ENCODE measurements at regions not wholly inside any gene's neighbourhood (a gene's known extent, or its start where the extent isn't known, plus 50 kb on each side); places are given as distances from the start of the nearest gene placed in this dataset.
A peak's percentile ranks its signal among the peaks of the same experiment; 100 is the strongest.

DNA sequence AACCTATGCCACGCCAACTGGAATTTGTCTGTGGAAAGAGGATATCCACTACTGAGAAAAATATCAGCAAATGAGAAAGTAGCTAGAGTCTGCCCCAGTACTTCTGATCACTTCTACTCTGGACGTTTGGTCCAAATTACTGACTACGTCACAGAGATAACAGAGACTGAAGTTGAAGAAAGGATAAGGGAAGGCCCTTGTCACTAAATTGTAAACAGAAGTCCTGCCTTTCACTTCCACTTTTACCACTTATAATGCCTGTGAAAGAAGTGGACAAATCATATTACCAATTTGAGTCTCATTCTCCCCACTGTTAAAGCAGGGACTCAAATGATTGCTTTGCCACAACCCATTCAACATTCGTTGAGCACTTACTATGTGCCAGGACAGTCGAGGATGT lies 173.9 kb upstream of the ERBB4 start:
- Histone ChIP-seq H3K27me3 (no peaks in the 10 kb centered on the region), H3K4me3 (no peak overlapping the region), H3K27ac (peak overlapping the region in 2 of 4 donors; percentile 50 to 76), H3K9me3 (no peaks in the 10 kb centered on the region), H3K36me3 (no peaks in the 10 kb centered on the region), H3K4me1 (peaks cover 0 to 45% (median 8%) of the 10 kb centered on the region in 3 donors)
- 53 to 66% methylated on average over 5 of the region's 5 CpGs for WGBS, 2 donors
- intact Hi-C loops (cut with DNase I): no loop called here
- TF ChIP-seq, protein P1, sequence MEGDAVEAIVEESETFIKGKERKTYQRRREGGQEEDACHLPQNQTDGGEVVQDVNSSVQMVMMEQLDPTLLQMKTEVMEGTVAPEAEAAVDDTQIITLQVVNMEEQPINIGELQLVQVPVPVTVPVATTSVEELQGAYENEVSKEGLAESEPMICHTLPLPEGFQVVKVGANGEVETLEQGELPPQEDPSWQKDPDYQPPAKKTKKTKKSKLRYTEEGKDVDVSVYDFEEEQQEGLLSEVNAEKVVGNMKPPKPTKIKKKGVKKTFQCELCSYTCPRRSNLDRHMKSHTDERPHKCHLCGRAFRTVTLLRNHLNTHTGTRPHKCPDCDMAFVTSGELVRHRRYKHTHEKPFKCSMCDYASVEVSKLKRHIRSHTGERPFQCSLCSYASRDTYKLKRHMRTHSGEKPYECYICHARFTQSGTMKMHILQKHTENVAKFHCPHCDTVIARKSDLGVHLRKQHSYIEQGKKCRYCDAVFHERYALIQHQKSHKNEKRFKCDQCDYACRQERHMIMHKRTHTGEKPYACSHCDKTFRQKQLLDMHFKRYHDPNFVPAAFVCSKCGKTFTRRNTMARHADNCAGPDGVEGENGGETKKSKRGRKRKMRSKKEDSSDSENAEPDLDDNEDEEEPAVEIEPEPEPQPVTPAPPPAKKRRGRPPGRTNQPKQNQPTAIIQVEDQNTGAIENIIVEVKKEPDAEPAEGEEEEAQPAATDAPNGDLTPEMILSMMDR (IDR thresholded peaks at IDR 0.05): no peak
- no peak for TF ChIP-seq POLR2A (IDR thresholded peaks at IDR 0.05)
- DNase-seq: no peak

DNA sequence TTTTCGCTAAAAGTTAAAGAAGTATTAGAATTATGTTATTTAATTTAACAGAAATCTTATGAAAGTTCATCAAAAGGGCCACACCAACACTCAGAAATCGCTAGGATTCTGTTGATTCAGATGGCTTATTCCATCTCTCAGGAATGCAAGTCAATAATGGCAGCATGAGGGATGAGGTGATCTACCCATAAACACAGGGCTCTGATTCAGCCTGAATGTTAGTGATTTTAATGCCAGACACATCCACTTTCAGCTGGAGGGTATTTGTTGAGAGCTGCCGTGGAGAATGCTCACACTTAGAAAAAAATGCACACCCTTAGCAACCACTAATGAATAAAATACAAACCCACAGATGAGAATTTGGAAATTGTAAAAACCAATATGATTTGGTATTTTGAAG lies 173.3 kb upstream of the ERBB4 start:
- Histone ChIP-seq H3K4me3 (no peak overlapping the region), H3K27ac (peak overlapping the region in 2 of 4 donors; percentile 50 to 76), H3K36me3 (no peaks in the 10 kb centered on the region), H3K9me3 (no peaks in the 10 kb centered on the region), H3K27me3 (no peaks in the 10 kb centered on the region), H3K4me1 (peaks cover 0 to 45% (median 8%) of the 10 kb centered on the region in 3 donors)
- TF ChIP-seq, protein P1 (IDR thresholded peaks at IDR 0.05): no peak
- TF ChIP-seq POLR2A (IDR thresholded peaks at IDR 0.05): no peak
- 41 to 51% methylated on average over 3 of the region's 3 CpGs for WGBS, 2 donors
- intact Hi-C loops (cut with DNase I): no loop called here
- DNase-seq: no peak

DNA sequence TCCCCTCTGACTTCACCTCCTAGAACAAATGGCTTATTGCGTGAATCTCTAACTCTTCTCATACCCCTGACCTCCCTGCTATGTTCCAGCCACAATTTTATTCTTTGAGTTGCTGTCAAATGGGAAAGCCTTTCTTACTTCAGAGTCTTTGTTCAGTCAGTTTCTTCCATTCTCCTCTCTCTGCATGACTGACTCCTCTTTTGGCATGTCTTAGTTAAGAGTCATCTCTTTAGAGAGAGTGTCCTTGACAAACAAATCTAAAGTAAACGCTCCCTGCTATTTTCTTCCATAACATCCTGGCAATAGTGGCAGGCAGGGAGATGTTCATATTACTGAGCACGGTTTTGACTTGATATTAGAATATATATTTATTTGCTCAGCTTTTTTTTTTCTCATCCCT lies 170.7 kb upstream of the ERBB4 start:
- intact Hi-C loops (cut with DNase I): no loop called here
- H3K27me3 ChIP-seq: no peaks in the 10 kb centered on the region
- no peaks in the 10 kb centered on the region for H3K9me3 ChIP-seq
- no peak for TF ChIP-seq POLR2A (IDR thresholded peaks at IDR 0.05)
- TF ChIP-seq, protein P1 (IDR thresholded peaks at IDR 0.05): no peak
- H3K4me1 ChIP-seq: peaks cover 0 to 45% (median 8%) of the 10 kb centered on the region in 3 donors
- 28 to 33% methylated on average over 3 of the region's 3 CpGs for WGBS, 2 donors
- peak overlapping the region in 2 of 4 donors; percentile 36 to 55 for H3K27ac ChIP-seq
- no peaks in the 10 kb centered on the region for H3K36me3 ChIP-seq
- no peak for DNase-seq
- H3K4me3 ChIP-seq: no peak overlapping the region

DNA sequence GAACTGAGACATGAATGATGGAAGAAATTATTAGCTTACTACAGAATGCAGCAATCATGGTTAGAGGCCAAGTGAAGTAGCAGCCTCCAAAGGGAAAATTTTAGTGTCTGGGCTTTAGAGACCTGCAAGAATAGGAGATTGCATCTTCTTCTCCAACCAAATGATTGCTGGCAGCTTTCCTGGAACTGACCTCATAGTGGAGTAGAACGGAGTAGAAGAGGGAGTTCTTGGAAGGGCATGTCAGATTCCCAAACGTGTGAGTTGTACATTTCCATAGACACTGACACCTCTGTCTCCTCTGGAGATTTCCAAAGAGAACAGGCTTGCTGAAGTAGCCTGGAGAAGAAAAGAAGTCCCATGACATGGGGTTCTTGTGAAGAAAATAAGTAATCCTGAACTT lies 169.8 kb upstream of the ERBB4 start:
- intact Hi-C loops (cut with DNase I): no loop called here
- no peaks in the 10 kb centered on the region for H3K36me3 ChIP-seq
- TF ChIP-seq, protein P1 (IDR thresholded peaks at IDR 0.05): no peak
- no peak for TF ChIP-seq POLR2A (IDR thresholded peaks at IDR 0.05)
- no peaks in the 10 kb centered on the region for H3K9me3 ChIP-seq
- H3K4me3 ChIP-seq: no peak overlapping the region
- 51 to 82% methylated on average over 2 of the region's 2 CpGs for WGBS, 2 donors
- peaks cover 0 to 37% (median 8%) of the 10 kb centered on the region in 3 donors for H3K4me1 ChIP-seq
- no peak for DNase-seq
- no peaks in the 10 kb centered on the region for H3K27me3 ChIP-seq
- H3K27ac ChIP-seq: peak overlapping the region in 1 of 4 donors; percentile 36

DNA sequence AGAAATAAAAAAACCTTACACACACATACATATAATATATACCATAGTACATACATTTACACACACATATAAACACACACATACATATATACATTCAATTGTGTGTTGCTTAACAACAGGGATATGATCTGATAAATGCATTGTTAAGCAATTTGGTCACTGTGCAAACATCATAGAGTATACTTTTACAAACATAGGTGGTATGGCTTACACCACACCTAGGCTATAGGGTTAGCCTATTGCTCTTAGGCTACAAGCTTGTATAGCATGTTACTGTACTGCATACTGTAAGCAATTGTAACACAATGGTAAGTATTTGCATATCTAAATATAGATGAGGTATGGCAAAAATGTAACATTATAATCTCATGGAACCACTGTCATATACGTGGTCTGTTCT lies 156.8 kb upstream of the ERBB4 start:
- H3K27ac ChIP-seq: no peak overlapping the region
- no peaks in the 10 kb centered on the region for H3K27me3 ChIP-seq
- no peaks in the 10 kb centered on the region for H3K9me3 ChIP-seq
- TF ChIP-seq, protein P1 (IDR thresholded peaks at IDR 0.05): no peak
- TF ChIP-seq POLR2A (IDR thresholded peaks at IDR 0.05): no peak
- intact Hi-C loops (cut with DNase I): no loop called here
- WGBS, 2 donors: 80 to 100% methylated on average over 1 of the region's 1 CpG
- H3K4me1 ChIP-seq: peaks cover 0 to 26% (median 0%) of the 10 kb centered on the region in 3 donors
- H3K36me3 ChIP-seq: no peaks in the 10 kb centered on the region
- DNase-seq: no peak
- H3K4me3 ChIP-seq: no peak overlapping the region

All from esophagus squamous epithelium (tissue), 5 donors.